Peyer's patch (tissue), 4 donors: ENCODE measurements at regions not wholly inside any gene's neighbourhood (a gene's known extent, or its start where the extent isn't known, plus 50 kb on each side); places are given as distances from the start of the nearest gene placed in this dataset.

ENCODE experiments used
- CTCF ChIP-seq, 6 experiments: fragments of 450-650 bp in 4 of 6; fragments of 200-600 bp in 2 of 6; sonication (generic) in 1 of 6; IDR thresholded peaks; one replicate each; pipeline ENCODE4 v1.5.1; 2017 to 2019; ENCODE audit warnings: antibody characterized with exemption in 6 of 6, mild to moderate bottlenecking in 3 of 6, moderate library complexity in 1 of 6
- POLR2A ChIP-seq, 2 donors: fragments of 450-650 bp; IDR thresholded peaks; one replicate each; pipeline ENCODE4 v1.5.1; 2017; ENCODE audit warnings: antibody characterized with exemption in 2 of 2, mild to moderate bottlenecking in 2 of 2, moderate library complexity in 2 of 2

- TF ChIP-seq CTCF (IDR thresholded peaks at IDR 0.05) (peak; percentile 47 to 76 (median 66)), POLR2A (IDR thresholded peaks at IDR 0.05) (no peak)
Observed at GRCh38 chr18:59056706-59057492, 82.8 kb upstream of the SEC11C start.
